PC-9 (cell line): ENCODE measurements at regions not wholly inside any gene's neighbourhood (a gene's known extent, or its start where the extent isn't known, plus 50 kb on each side); places are given as distances from the start of the nearest gene placed in this dataset.

Experiments used
- BruUV-seq: library from RNA; stranded (reverse); fragments of 400-500 nt; replicated peaks from 2 replicates; lab custom pipeline; 2021; lab: Mats Ljungman, UMichigan
- CTCF ChIA-PET: fragments of 300-600 bp; sonication (Branson Sonifier 250); formaldehyde crosslinking; loops from one replicate; lab custom pipeline; 2022; ENCODE audit warnings: antibody characterized with exemption; lab: Charles Lee
- POLR2A ChIA-PET: fragments of 300-600 bp; sonication (Branson Sonifier 250); formaldehyde crosslinking; loops from one replicate; lab custom pipeline; 2022; ENCODE audit warnings: antibody characterized with exemption; ENCODE audit not compliant: unreplicated experiment; lab: Charles Lee
- DNase-seq, 2 experiments: peaks; one replicate each; pipeline versions ENCODE4 v3.0.0 to v3.0.0-alpha.2; 2015 to 2022; ENCODE audit warnings: mixed read lengths in 1 of 2
- H2AFZ ChIP-seq: fragments of 200-600 bp; sonication (generic); 2 replicates; pipeline ENCODE4 v1.8.1; 2017; ENCODE audit warnings: antibody characterized with exemption
- H3F3A ChIP-seq: fragments of 200-600 bp; sonication (generic); 2 replicates; pipeline ENCODE4 v1.8.1; 2017; ENCODE audit warnings: antibody characterized with exemption, mild to moderate bottlenecking, low read depth; ENCODE audit not compliant: insufficient read depth
- H3K27ac ChIP-seq: fragments of 200-600 bp; sonication (generic); 2 replicates; pipeline ENCODE4 v1.6.1; 2016; ENCODE audit warnings: mixed run types
- H3K27me3 ChIP-seq: fragments of 200-600 bp; sonication (generic); 2 replicates; pipeline ENCODE4 v1.6.1; 2016; ENCODE audit warnings: low read depth, mixed run types; ENCODE audit not compliant: insufficient read depth
- H3K36me3 ChIP-seq: fragments of 200-600 bp; sonication (generic); 2 replicates; pipeline ENCODE4 v1.6.1; 2016; ENCODE audit warnings: low read depth, mixed run types
- H3K4me1 ChIP-seq: fragments of 200-600 bp; sonication (generic); replicated peaks from 2 replicates; pipeline ENCODE4 v1.6.1; 2016; ENCODE audit warnings: mixed run types; ENCODE audit not compliant: insufficient read depth
- H3K4me2 ChIP-seq: fragments of 200-600 bp; sonication (generic); 2 replicates; pipeline ENCODE4 v1.6.1; 2017; ENCODE audit warnings: mixed run types
- H3K4me3 ChIP-seq: fragments of 200-600 bp; sonication (generic); 2 replicates; pipeline ENCODE4 v1.6.1; 2016; ENCODE audit warnings: mixed run types
- H3K79me2 ChIP-seq: fragments of 200-600 bp; sonication (generic); 2 replicates; pipeline ENCODE4 v1.6.1; 2017; ENCODE audit warnings: low read depth, mixed run types
- H3K9me2 ChIP-seq: fragments of 200-600 bp; sonication (generic); 2 replicates; pipeline ENCODE4 v1.8.1; 2017; ENCODE audit warnings: mild to moderate bottlenecking; ENCODE audit not compliant: insufficient read depth
- H3K9me3 ChIP-seq: fragments of 200-600 bp; sonication (generic); 2 replicates; pipeline ENCODE4 v1.8.1; 2016; ENCODE audit warnings: low read depth; ENCODE audit not compliant: insufficient read depth
- H4K20me1 ChIP-seq: fragments of 200-600 bp; sonication (generic); 2 replicates; pipeline ENCODE4 v1.8.1; 2017; ENCODE audit not compliant: insufficient read depth
- EZH2 ChIP-seq: fragments of 200-600 bp; sonication (generic); IDR thresholded peaks from 2 replicates; pipeline ENCODE4 v1.8.0; 2017; ENCODE audit warnings: antibody characterized with exemption, low read depth
- intact Hi-C: fragments of 100-400 bp; cut with micrococcal nuclease; formaldehyde crosslinking; loops from one replicate; pipeline ENCODE4 v1.10.0; 2022; ENCODE audit not compliant: unreplicated experiment
- TF ChIP-seq, protein P1 (sequence below): fragments of 200-600 bp; sonication (generic); conservative IDR thresholded peaks from 2 replicates; pipeline ENCODE4 v1.6.1; 2017; ENCODE audit warnings: mixed run types, antibody characterized with exemption, mild to moderate bottlenecking, moderate library complexity

GRCh38 chr7:41869997-41870396 lies 167.1 kb upstream of the INHBA start:
- H3K9me3 ChIP-seq = no peaks in the 10 kb centered on the region
- H3F3A ChIP-seq = no peaks in the 10 kb centered on the region
- no peaks in the 10 kb centered on the region for H3K36me3 ChIP-seq
- DNase-seq = no peak
- no TSS peak for BruUV-seq
- no peaks in the 10 kb centered on the region for H3K4me1 ChIP-seq
- intact Hi-C loops = no loop called here
- H3K4me2 ChIP-seq = no peak overlapping the region
- no peaks in the 10 kb centered on the region for H4K20me1 ChIP-seq
- TF ChIP-seq, protein P1, sequence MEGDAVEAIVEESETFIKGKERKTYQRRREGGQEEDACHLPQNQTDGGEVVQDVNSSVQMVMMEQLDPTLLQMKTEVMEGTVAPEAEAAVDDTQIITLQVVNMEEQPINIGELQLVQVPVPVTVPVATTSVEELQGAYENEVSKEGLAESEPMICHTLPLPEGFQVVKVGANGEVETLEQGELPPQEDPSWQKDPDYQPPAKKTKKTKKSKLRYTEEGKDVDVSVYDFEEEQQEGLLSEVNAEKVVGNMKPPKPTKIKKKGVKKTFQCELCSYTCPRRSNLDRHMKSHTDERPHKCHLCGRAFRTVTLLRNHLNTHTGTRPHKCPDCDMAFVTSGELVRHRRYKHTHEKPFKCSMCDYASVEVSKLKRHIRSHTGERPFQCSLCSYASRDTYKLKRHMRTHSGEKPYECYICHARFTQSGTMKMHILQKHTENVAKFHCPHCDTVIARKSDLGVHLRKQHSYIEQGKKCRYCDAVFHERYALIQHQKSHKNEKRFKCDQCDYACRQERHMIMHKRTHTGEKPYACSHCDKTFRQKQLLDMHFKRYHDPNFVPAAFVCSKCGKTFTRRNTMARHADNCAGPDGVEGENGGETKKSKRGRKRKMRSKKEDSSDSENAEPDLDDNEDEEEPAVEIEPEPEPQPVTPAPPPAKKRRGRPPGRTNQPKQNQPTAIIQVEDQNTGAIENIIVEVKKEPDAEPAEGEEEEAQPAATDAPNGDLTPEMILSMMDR = no peak
- no peak for TF ChIP-seq EZH2
- POLR2A ChIA-PET = no interaction called here
- no peaks in the 10 kb centered on the region for H3K27me3 ChIP-seq
- H3K27ac ChIP-seq = no peak overlapping the region
- no peak overlapping the region for H3K4me3 ChIP-seq
- H3K9me2 ChIP-seq = no peaks in the 10 kb centered on the region
- H2AFZ ChIP-seq = no peak overlapping the region
- no peaks in the 10 kb centered on the region for H3K79me2 ChIP-seq
- CTCF ChIA-PET = no interaction called here

DNA sequence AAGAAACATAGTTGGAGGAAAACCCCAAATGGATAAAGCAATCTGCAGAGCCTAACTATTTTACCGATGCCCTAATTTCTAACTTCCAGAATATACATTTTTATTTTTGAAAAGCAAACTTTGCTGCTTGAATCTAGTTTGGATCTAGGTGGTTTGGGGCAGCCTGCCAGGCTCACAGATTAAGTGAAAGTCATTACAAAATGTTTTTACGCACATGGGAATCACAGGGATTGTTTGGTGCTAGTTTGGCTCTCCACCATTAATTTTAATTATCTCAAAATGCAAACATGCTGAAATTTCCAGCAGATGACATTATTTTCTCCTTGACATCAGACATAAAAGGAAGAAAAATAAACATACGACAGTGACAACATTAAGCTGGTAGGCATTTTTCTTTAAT lies 166.7 kb upstream of the INHBA start:
- Histone ChIP-seq H3K79me2 (no peaks in the 10 kb centered on the region), H3K9me3 (no peaks in the 10 kb centered on the region), H3K27ac (no peak overlapping the region), H3F3A (no peaks in the 10 kb centered on the region), H3K4me3 (no peak overlapping the region), H2AFZ (no peak overlapping the region), H4K20me1 (no peaks in the 10 kb centered on the region), H3K4me2 (no peak overlapping the region), H3K27me3 (no peaks in the 10 kb centered on the region), H3K4me1 (no peaks in the 10 kb centered on the region), H3K9me2 (no peaks in the 10 kb centered on the region), H3K36me3 (no peaks in the 10 kb centered on the region)
- no peak for TF ChIP-seq EZH2
- TF ChIP-seq, protein P1 = no peak
- no peak for DNase-seq
- CTCF ChIA-PET = no interaction called here
- POLR2A ChIA-PET = interaction anchor here (0.7 kb wide), 1 partner anchor 384 kb away, joined by 3 read pairs; no protein-coding TSS in a partner anchor
- no TSS peak for BruUV-seq
- intact Hi-C loops = no loop called here

DNA sequence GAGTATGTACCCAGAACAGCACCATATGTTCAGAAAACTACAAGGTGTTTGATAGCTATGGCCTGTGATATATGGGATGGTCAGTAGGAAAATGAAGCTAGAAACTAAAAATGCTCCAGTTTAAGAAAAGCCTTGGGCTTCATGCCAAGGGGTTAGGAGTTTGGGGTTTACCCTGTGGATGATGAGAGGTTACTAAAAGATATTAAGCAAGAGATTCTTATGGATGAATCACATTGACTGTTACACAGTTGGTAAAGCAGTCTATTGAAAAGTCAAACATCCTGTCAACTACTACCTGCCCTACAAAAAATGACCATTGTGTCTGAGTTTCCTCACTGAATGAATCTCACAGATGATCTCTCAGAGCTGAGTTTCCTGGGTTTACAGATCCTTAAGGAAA lies 166.2 kb upstream of the INHBA start:
- H3K27me3 ChIP-seq = no peaks in the 10 kb centered on the region
- no peaks in the 10 kb centered on the region for H3K9me3 ChIP-seq
- H3K4me2 ChIP-seq = no peak overlapping the region
- no peaks in the 10 kb centered on the region for H3K4me1 ChIP-seq
- H3K9me2 ChIP-seq = no peaks in the 10 kb centered on the region
- no peak overlapping the region for H2AFZ ChIP-seq
- H3K4me3 ChIP-seq = no peak overlapping the region
- DNase-seq = no peak
- no peaks in the 10 kb centered on the region for H3K36me3 ChIP-seq
- H3F3A ChIP-seq = no peaks in the 10 kb centered on the region
- intact Hi-C loops = no loop called here
- POLR2A ChIA-PET = interaction anchor here (0.7 kb wide), 1 partner anchor 384 kb away, joined by 3 read pairs; no protein-coding TSS in a partner anchor
- CTCF ChIA-PET = no interaction called here
- H4K20me1 ChIP-seq = no peaks in the 10 kb centered on the region
- H3K27ac ChIP-seq = no peak overlapping the region
- TF ChIP-seq EZH2 = no peak
- TF ChIP-seq, protein P1 = no peak
- BruUV-seq = no TSS peak
- no peaks in the 10 kb centered on the region for H3K79me2 ChIP-seq
